HG02973 (cell line): ENCODE measurements at regions not wholly inside any gene's neighbourhood (a gene's known extent, or its start where the extent isn't known, plus 50 kb on each side); places are given as distances from the start of the nearest gene placed in this dataset.
"Not testable (repeated sequence)": the region's sequence is repeated elsewhere in the genome, so short reads cannot be mapped to it uniquely, and the experiment has no call there.

Source experiments
- ATAC-seq: cut with Tn5 transposase; IDR thresholded peaks from one replicate; pipeline ENCODE4 v1.9.1; 2021; ENCODE audit warnings: moderate library complexity; ENCODE audit not compliant: unreplicated experiment

- ATAC-seq, result no peak
Measured at GRCh38 chr7:115227473-115228235, 305.8 kb downstream of the MDFIC start.

- no peak for ATAC-seq
Measured at GRCh38 chr7:115226410-115226809, 304.5 kb downstream of the MDFIC start.

- ATAC-seq, result no peak
Measured at GRCh38 chr7:115224922-115225321, 303.0 kb downstream of the MDFIC start.

- ATAC-seq, result no peak
Measured at GRCh38 chr7:115223959-115224358, 302.1 kb downstream of the MDFIC start.

GRCh38 chr7:115221456-115221855, 299.6 kb downstream of the MDFIC start:
- no peak for ATAC-seq

- no peak for ATAC-seq
Measured at GRCh38 chr7:115218076-115218475, 296.2 kb downstream of the MDFIC start.

GRCh38 chr7:115217373-115217772, 295.5 kb downstream of the MDFIC start:
- no peak for ATAC-seq

GRCh38 chr7:115216652-115217051, 294.8 kb downstream of the MDFIC start:
- ATAC-seq, result no peak

GRCh38 chr7:115211171-115211570, 289.3 kb downstream of the MDFIC start:
- ATAC-seq, result no peak

GRCh38 chr7:115210552-115210951, 288.7 kb downstream of the MDFIC start:
- ATAC-seq, result no peak

- ATAC-seq, result no peak
Measured at GRCh38 chr7:115208710-115209560, 287.0 kb downstream of the MDFIC start.

- ATAC-seq, result not testable (repeated sequence)
Measured at GRCh38 chr7:115206374-115206773, 284.5 kb downstream of the MDFIC start.

- ATAC-seq, result no peak
Measured at GRCh38 chr7:115198143-115198542, 276.2 kb downstream of the MDFIC start.

GRCh38 chr7:115195208-115195607, 273.3 kb downstream of the MDFIC start:
- ATAC-seq, result no peak

GRCh38 chr7:115191526-115191925, 269.6 kb downstream of the MDFIC start:
- ATAC-seq, result no peak

GRCh38 chr7:115183431-115184057, 261.6 kb downstream of the MDFIC start:
- no peak for ATAC-seq

GRCh38 chr7:115178835-115179234, 256.9 kb downstream of the MDFIC start:
- ATAC-seq, result no peak

GRCh38 chr7:115177823-115178222, 255.9 kb downstream of the MDFIC start:
- ATAC-seq, result no peak

GRCh38 chr7:115177103-115177502, 255.2 kb downstream of the MDFIC start:
- ATAC-seq, result no peak

- ATAC-seq, result not testable (repeated sequence)
Measured at GRCh38 chr7:115172397-115172796, 250.5 kb downstream of the MDFIC start.

- ATAC-seq, result no peak
Measured at GRCh38 chr7:115153769-115154477, 232.0 kb downstream of the MDFIC start.
